ENCODE measurements at regions not wholly inside any gene's neighbourhood (a gene's known extent, or its start where the extent isn't known, plus 50 kb on each side); places are given as distances from the start of the nearest gene placed in this dataset.
"Not testable (repeated sequence)": the region's sequence is repeated elsewhere in the genome, so short reads cannot be mapped to it uniquely, and the experiment has no call there.

GRCh38 chr10:47670857-47671256, 92.5 kb downstream of the SYT15B start:
- TF ChIP-seq EZH2 (IDR thresholded peaks at IDR 0.05; ENCODE audit: borderline replicate concordance, low read length); CTCF (conservative IDR thresholded peaks at IDR 0.05 in 1 of 2, IDR thresholded peaks at IDR 0.05 in 1 of 2; ENCODE audit: extremely low read depth in 1 of 2, insufficient read depth in 1 of 2, low read depth in 1 of 2, low read length in 2 of 2): not testable (repeated sequence)
